HepG2 (cell line): ENCODE measurements at regions not wholly inside any gene's neighbourhood (a gene's known extent, or its start where the extent isn't known, plus 50 kb on each side); places are given as distances from the start of the nearest gene placed in this dataset.

Source experiments
- ATAC-seq: fragments of 200-7000 bp; cut with Tn5 transposase; 3 replicates; pipeline ENCODE4 v1.9.1; 2020; ENCODE audit warnings: mild to moderate bottlenecking, moderate library complexity
- BruUV-seq: library from RNA; stranded (reverse); fragments of 400-500 nt; replicated peaks from 2 replicates; lab custom pipeline; 2021; lab: Mats Ljungman, UMichigan
- CTCF ChIA-PET: fragments of 300-600 bp; formaldehyde crosslinking; extraction: SDS; loops from one replicate; lab custom pipeline; 2021; ENCODE audit warnings: low total read pairs, inconsistent platforms, low intra/inter-chr PET ratio; lab: Yijun Ruan, JAX
- POLR2A ChIA-PET: fragments of 350-600 bp; sonication (Branson Sonifier 250); formaldehyde crosslinking; loops from one replicate; lab custom pipeline; 2020; ENCODE audit warnings: antibody characterized with exemption, inconsistent platforms; lab: Yijun Ruan, JAX
- DNase-seq: peaks from one replicate; pipeline ENCODE4 v3.0.0-alpha.2; 2015; ENCODE audit warnings: low spot score
- FAIRE-seq: peaks from 3 replicates; lab custom pipeline; 2011; peaks lifted over from hg19 to GRCh38; lab: Jason Lieb, UNC
- H2AFZ ChIP-seq: one replicate; pipeline ENCODE4 v1.6.1; 2011; ENCODE audit warnings: low read length, inconsistent platforms
- H3K27ac ChIP-seq: fragments of 300-600 bp; 3 replicates; pipeline ENCODE4 v1.8.0; 2011; ENCODE audit warnings: mixed run types, mild to moderate bottlenecking, mixed read lengths, low read length, inconsistent platforms; ENCODE audit not compliant: insufficient read depth; ENCODE audit errors: extremely low read length
- H3K27me3 ChIP-seq, 2 experiments: fragments of 200-600 bp in 1 of 2; 2 replicates in 1 of 2; 3 replicates in 1 of 2; pipeline versions ENCODE4 v1.6.0 to v1.8.0; 2011; ENCODE audit warnings: low read length in 2 of 2, mild to moderate bottlenecking in 2 of 2, moderate library complexity in 2 of 2, inconsistent platforms in 1 of 2; ENCODE audit not compliant: insufficient read depth in 2 of 2, control insufficient read depth in 1 of 2
- H3K36me3 ChIP-seq, 2 experiments: fragments of 200-600 bp in 1 of 2; replicated peaks in 1 of 2; 2 replicates in 1 of 2; 3 replicates in 1 of 2; pipeline versions ENCODE4 v1.5.1 to v1.8.0; 2011; ENCODE audit warnings: low read length in 2 of 2, inconsistent platforms in 1 of 2; ENCODE audit not compliant: insufficient read depth in 2 of 2, control insufficient read depth in 1 of 2
- H3K4me1 ChIP-seq: 2 replicates; pipeline ENCODE4 v1.5.1; 2012; ENCODE audit warnings: low read length, inconsistent platforms; ENCODE audit not compliant: insufficient read depth
- H3K4me2 ChIP-seq: 2 replicates; pipeline ENCODE4 v1.6.0; 2011; ENCODE audit warnings: low read depth, low read length, inconsistent platforms
- H3K4me3 ChIP-seq, 3 experiments: fragments of 200-600 bp in 1 of 3; sonication (generic), shearing (Covaris generic) in 1 of 3; replicated peaks in 1 of 3; 2 replicates each; pipeline ENCODE4 v1.5.1; 2011 to 2016; ENCODE audit warnings: low read length in 3 of 3, inconsistent platforms in 2 of 3, low read depth in 2 of 3, mild to moderate bottlenecking in 2 of 3, control low read depth in 1 of 3, mixed read lengths in 1 of 3; ENCODE audit not compliant: insufficient read depth in 1 of 3
- H3K79me2 ChIP-seq: one replicate; pipeline ENCODE4 v1.6.1; 2011; ENCODE audit warnings: low read length, inconsistent platforms; ENCODE audit not compliant: insufficient read depth
- H3K9ac ChIP-seq: 2 replicates; pipeline ENCODE4 v1.6.0; 2011; ENCODE audit warnings: mild to moderate bottlenecking, low read depth, low read length, inconsistent platforms; ENCODE audit not compliant: insufficient read depth
- H3K9me3 ChIP-seq: 2 replicates; pipeline ENCODE4 v1.5.1; 2012; ENCODE audit warnings: mild to moderate bottlenecking, low read length
- H4K20me1 ChIP-seq: 2 replicates; pipeline ENCODE4 v1.6.0; 2011; ENCODE audit warnings: inconsistent platforms, mild to moderate bottlenecking, low read length, moderate library complexity; ENCODE audit not compliant: insufficient read depth
- IRF1 ChIP-seq: sonication (generic); formaldehyde crosslinking; IDR thresholded peaks from 2 replicates; pipeline ENCODE4 v1.4.0; 2020; ENCODE audit warnings: low read depth, mild to moderate bottlenecking, missing genetic modification reagents
- MAFF ChIP-seq: IDR thresholded peaks from 2 replicates; pipeline ENCODE4 v1.6.1; 2011; ENCODE audit warnings: low read depth, low read length, improper control_type of control experiment
- MAFK ChIP-seq, 2 experiments: IDR thresholded peaks in 1 of 2; conservative IDR thresholded peaks in 1 of 2; 2 replicates each; pipeline ENCODE4 v1.6.1; 2011; ENCODE audit warnings: improper control_type of control experiment in 2 of 2, low read length in 2 of 2
- MEF2D ChIP-seq: sonication (generic); formaldehyde crosslinking; IDR thresholded peaks from 2 replicates; pipeline ENCODE4 v1.5.1; 2020; ENCODE audit warnings: mild to moderate bottlenecking, missing genetic modification reagents
- NR2F6 ChIP-seq, 2 experiments: IDR thresholded peaks; 2 replicates each; pipeline ENCODE4 v1.6.1; 2016; ENCODE audit warnings: antibody characterized with exemption in 1 of 2, mild to moderate bottlenecking in 1 of 2
- REXO4 ChIP-seq: sonication (generic); formaldehyde crosslinking; IDR thresholded peaks from 2 replicates; pipeline ENCODE4 v1.8.0; 2022; ENCODE audit warnings: missing genetic modification reagents, mild to moderate bottlenecking, borderline replicate concordance
- SRY ChIP-seq: sonication (generic); formaldehyde crosslinking; IDR thresholded peaks from 2 replicates; pipeline ENCODE4 v1.8.0; 2022; ENCODE audit warnings: mild to moderate bottlenecking, missing genetic modification reagents
- THYN1 ChIP-seq: sonication (generic); formaldehyde crosslinking; IDR thresholded peaks from 2 replicates; pipeline ENCODE4 v1.8.1; 2023; ENCODE audit warnings: low read depth, mild to moderate bottlenecking, moderate library complexity, missing genetic modification reagents, borderline replicate concordance
- ZBTB4 ChIP-seq: sonication (generic); formaldehyde crosslinking; IDR thresholded peaks from 2 replicates; pipeline ENCODE4 v1.4.0; 2020; ENCODE audit warnings: missing genetic modification reagents, mild to moderate bottlenecking, borderline replicate concordance
- ZNF724P ChIP-seq: sonication (generic); formaldehyde crosslinking; IDR thresholded peaks from 2 replicates; pipeline ENCODE4 v1.8.0; 2022; ENCODE audit warnings: missing genetic modification reagents, borderline replicate concordance
- ZNF780A ChIP-seq: sonication (generic); formaldehyde crosslinking; IDR thresholded peaks from 2 replicates; pipeline ENCODE4 v1.8.0; 2022; ENCODE audit warnings: mild to moderate bottlenecking, missing genetic modification reagents, moderate library complexity
- WGBS: methylation state at CpG from one replicate; pipeline ENCODE4 v1.1.6; 2017; ENCODE audit warnings: low lambda C conversion rate; 5-methylcytosine and 5-hydroxymethylcytosine counted together
- in situ Hi-C: cut with HindIII; loops from 2 replicates; pipeline ENCODE4 v1.10.0; 2017; ENCODE audit warnings: low pct_unique_long_range_greater_than_20kb; ENCODE audit not compliant: extremely low pct_ligation_motif_present
- intact Hi-C: fragments of 100-400 bp; cut with micrococcal nuclease; formaldehyde crosslinking; loops from one replicate; pipeline ENCODE4 v1.10.0; 2022; ENCODE audit not compliant: unreplicated experiment

- H3K36me3 ChIP-seq: no peaks in the 10 kb centered on the region
- H3K9me3 ChIP-seq: no peaks in the 10 kb centered on the region
- DNase-seq: no peak
- H3K79me2 ChIP-seq: no peaks in the 10 kb centered on the region
- FAIRE-seq: no peak
- no peak overlapping the region for H2AFZ ChIP-seq
- intact Hi-C loops (no loop called here), in situ Hi-C loops (no loop called here)
- peak; percentile 36 to 83; a peak in 2 of 4 replicates for TF ChIP-seq MAFK (conservative IDR thresholded peaks at IDR 0.05 in 1 of 2, IDR thresholded peaks at IDR 0.05 in 1 of 2; ENCODE audit: low read length in 2 of 2)
- no peak for TF ChIP-seq ZBTB4 (CRISPR knock-in tag)
- peak; percentile 71 for TF ChIP-seq MAFF
- no peak for TF ChIP-seq MEF2D
- no peak overlapping the region for H3K27ac ChIP-seq
- H3K4me1 ChIP-seq: no peaks in the 10 kb centered on the region
- H3K27me3 ChIP-seq: no peaks in the 10 kb centered on the region
- BruUV-seq: no TSS peak
- no peaks in the 10 kb centered on the region for H4K20me1 ChIP-seq
- H3K4me3 ChIP-seq: no peak overlapping the region
- no peak for ATAC-seq
- no peak overlapping the region for H3K4me2 ChIP-seq
- POLR2A ChIA-PET: no interaction called here
- no peak overlapping the region for H3K9ac ChIP-seq
- 51% methylated on average over 8 of the region's 9 CpGs for WGBS
- CTCF ChIA-PET: no interaction called here
These were observed 97.9 kb upstream of the ANK3 start for GRCh38 chr10:60487543-60487942.

GRCh38 chr10:60485025-60485424 is 95.3 kb upstream of the ANK3 start:
- ChIA-PET CTCF (no interaction called here), POLR2A (no interaction called here)
- Histone ChIP-seq H3K4me1 (no peaks in the 10 kb centered on the region), H3K36me3 (no peaks in the 10 kb centered on the region), H3K4me3 (no peak overlapping the region), H3K9ac (no peak overlapping the region), H2AFZ (no peak overlapping the region), H3K27me3 (no peaks in the 10 kb centered on the region), H3K27ac (no peak overlapping the region), H3K4me2 (no peak overlapping the region), H4K20me1 (no peaks in the 10 kb centered on the region), H3K9me3 (no peaks in the 10 kb centered on the region), H3K79me2 (no peaks in the 10 kb centered on the region)
- BruUV-seq: no TSS peak
- in situ Hi-C loops (no loop called here), intact Hi-C loops (no loop called here)
- DNase-seq (no peak), ATAC-seq (no peak), FAIRE-seq (no peak)
- 27% methylated on average over 5 of the region's 5 CpGs for WGBS
- TF ChIP-seq ZNF724P (CRISPR knock-in tag) (no peak), IRF1 (CRISPR knock-in tag) (no peak), ZNF780A (CRISPR knock-in tag) (no peak), THYN1 (CRISPR knock-in tag) (no peak), SRY (CRISPR knock-in tag) (no peak), REXO4 (no peak), NR2F6 (IDR thresholded peaks at IDR 0.05) (no peak), NR2F6 (CRISPR knock-in tag; IDR thresholded peaks at IDR 0.05) (no peak)
